ENCODE measurements at regions not wholly inside any gene's neighbourhood (a gene's known extent, or its start where the extent isn't known, plus 50 kb on each side); places are given as distances from the start of the nearest gene placed in this dataset.

GRCh38 chr5:101677961-101678360, 618.1 kb downstream of the SLCO4C1 start:
- no peaks in the 10 kb centered on the region for H3K36me3 Mint-ChIP-seq
- H3K4me3 Mint-ChIP-seq = no peak overlapping the region
- TF ChIP-seq CTCF (IDR thresholded peaks at IDR 0.05; ENCODE audit: unreplicated experiment) = no peak
- DNase-seq (ENCODE audit: low spot score in 2 of 2, unreplicated experiment in 2 of 2) = no peak
- peaks cover 5% of the 10 kb centered on the region for H3K4me1 Mint-ChIP-seq
- no peaks in the 10 kb centered on the region for H3K9me3 Mint-ChIP-seq
- H3K27ac Mint-ChIP-seq = no peak overlapping the region
- peaks cover 19% of the 10 kb centered on the region for H3K27me3 Mint-ChIP-seq (ENCODE audit: low read depth)

DNA sequence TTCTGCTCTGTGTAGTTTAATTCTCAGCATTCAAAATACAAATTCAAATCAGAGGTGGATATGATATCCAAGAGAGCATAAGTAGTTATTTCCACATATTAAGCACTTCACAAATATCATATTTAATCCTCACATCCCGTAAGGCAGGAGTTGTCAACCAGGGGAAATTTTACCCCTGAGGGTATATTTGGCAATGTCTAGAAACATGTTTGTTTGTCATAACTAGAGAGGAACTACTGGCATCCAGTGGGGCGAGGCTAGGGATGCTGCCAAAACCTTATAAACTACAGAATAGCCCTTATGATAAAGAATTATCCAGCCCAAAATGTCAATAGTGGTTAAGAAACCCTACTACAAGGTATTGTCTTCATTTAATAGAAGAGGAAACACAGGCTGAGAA, 619.4 kb downstream of the SLCO4C1 start:
- Mint-ChIP-seq H3K4me1 (peaks cover 5% of the 10 kb centered on the region), H3K9me3 (no peaks in the 10 kb centered on the region), H3K36me3 (no peaks in the 10 kb centered on the region), H3K4me3 (no peak overlapping the region), H3K27me3 (ENCODE audit: low read depth) (peaks cover 19% of the 10 kb centered on the region), H3K27ac (no peak overlapping the region)
- DNase-seq (ENCODE audit: low spot score in 2 of 2, unreplicated experiment in 2 of 2) = no peak
- no peak for TF ChIP-seq CTCF (IDR thresholded peaks at IDR 0.05; ENCODE audit: unreplicated experiment)

GRCh38 chr5:101675510-101676219, 620.4 kb downstream of the SLCO4C1 start:
- Mint-ChIP-seq H3K9me3 (no peaks in the 10 kb centered on the region), H3K36me3 (no peaks in the 10 kb centered on the region), H3K4me3 (no peak overlapping the region), H3K4me1 (peaks cover 5% of the 10 kb centered on the region), H3K27ac (no peak overlapping the region), H3K27me3 (ENCODE audit: low read depth) (peaks cover 21% of the 10 kb centered on the region)
- no peak for DNase-seq (ENCODE audit: low spot score in 2 of 2, unreplicated experiment in 2 of 2)
- no peak for TF ChIP-seq CTCF (IDR thresholded peaks at IDR 0.05; ENCODE audit: unreplicated experiment)

GRCh38 chr5:101673120-101673519, 623.0 kb downstream of the SLCO4C1 start:
- H3K9me3 Mint-ChIP-seq = no peaks in the 10 kb centered on the region
- H3K36me3 Mint-ChIP-seq = no peaks in the 10 kb centered on the region
- no peak for DNase-seq (ENCODE audit: low spot score in 2 of 2, unreplicated experiment in 2 of 2)
- no peak overlapping the region for H3K4me3 Mint-ChIP-seq
- no peak for TF ChIP-seq CTCF (IDR thresholded peaks at IDR 0.05; ENCODE audit: unreplicated experiment)
- H3K27ac Mint-ChIP-seq = no peak overlapping the region
- peaks cover 4% of the 10 kb centered on the region for H3K4me1 Mint-ChIP-seq
- peaks cover 18% of the 10 kb centered on the region for H3K27me3 Mint-ChIP-seq (ENCODE audit: low read depth)

GRCh38 chr5:101664071-101664791, 631.9 kb downstream of the SLCO4C1 start:
- H3K27ac Mint-ChIP-seq = no peak overlapping the region
- TF ChIP-seq CTCF (IDR thresholded peaks at IDR 0.05; ENCODE audit: unreplicated experiment) = no peak
- peaks cover 5% of the 10 kb centered on the region for H3K27me3 Mint-ChIP-seq (ENCODE audit: low read depth)
- H3K36me3 Mint-ChIP-seq = no peaks in the 10 kb centered on the region
- H3K4me3 Mint-ChIP-seq = no peak overlapping the region
- H3K9me3 Mint-ChIP-seq = no peaks in the 10 kb centered on the region
- DNase-seq (ENCODE audit: low spot score in 2 of 2, unreplicated experiment in 2 of 2) = no peak
- peaks cover 8% of the 10 kb centered on the region for H3K4me1 Mint-ChIP-seq

Measured in mesothelial cell of epicardium (in vitro differentiated cells).